ENCODE measurements at regions not wholly inside any gene's neighbourhood (a gene's known extent, or its start where the extent isn't known, plus 50 kb on each side); places are given as distances from the start of the nearest gene placed in this dataset.

- no peak for TF ChIP-seq CTCF (IDR thresholded peaks at IDR 0.05 in 4 of 5, conservative IDR thresholded peaks at IDR 0.05 in 1 of 5)
- no peak for TF ChIP-seq POLR2A (IDR thresholded peaks at IDR 0.05)
Measured at GRCh38 chr4:19999276-19999675, 252.4 kb upstream of the SLIT2 start.

All from gastrocnemius medialis (tissue), 4 donors.